ENCODE measurements at regions not wholly inside any gene's neighbourhood (a gene's known extent, or its start where the extent isn't known, plus 50 kb on each side); places are given as distances from the start of the nearest gene placed in this dataset.
"Not testable (repeated sequence)": the region's sequence is repeated elsewhere in the genome, so short reads cannot be mapped to it uniquely, and the experiment has no call there.

- no peak for DNase-seq (ENCODE audit: low read depth in 1 of 2, low spot score in 1 of 2)
Measured at GRCh38 chr10:113487154-113487553, 65.7 kb upstream of the HABP2 start.

DNA sequence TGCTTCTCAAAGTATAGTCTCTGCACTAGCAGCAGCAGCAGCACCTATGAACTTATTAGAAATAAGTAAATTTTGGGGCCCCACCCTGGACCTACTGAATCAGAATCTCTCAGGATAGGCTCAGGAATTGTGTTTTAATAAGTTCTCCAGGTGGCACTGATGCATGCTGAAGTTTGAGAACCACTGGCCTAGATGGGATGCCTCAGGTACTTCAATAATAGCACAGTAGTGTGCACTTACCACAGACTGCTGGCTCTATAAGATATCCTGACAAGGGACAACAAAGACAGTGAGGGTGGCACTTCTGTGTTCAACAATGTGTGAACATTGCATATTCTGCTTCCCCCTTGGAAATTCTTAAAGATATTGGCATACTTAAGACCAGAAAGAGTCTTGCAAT lies 64.7 kb upstream of the HABP2 start:
- DNase-seq (ENCODE audit: low read depth in 1 of 2, low spot score in 1 of 2): no peak

DNA sequence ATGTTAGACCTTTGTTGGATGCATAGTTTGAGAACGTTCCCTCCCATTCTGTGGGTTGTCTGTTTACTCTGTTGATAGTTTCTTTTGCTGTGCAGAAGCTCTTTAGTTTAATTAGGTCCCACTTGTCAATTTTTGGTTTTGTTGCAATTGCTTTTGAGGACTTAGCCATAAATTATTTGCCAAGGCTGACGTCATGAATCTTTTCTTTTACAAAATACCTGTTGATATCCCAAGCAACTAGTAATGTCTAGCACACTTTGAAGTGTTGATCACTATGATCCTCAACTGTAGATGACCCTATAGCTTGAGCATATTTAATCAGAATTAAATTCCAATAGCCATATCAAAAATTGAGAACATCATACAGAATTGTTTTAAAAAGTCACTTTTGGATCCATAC lies 63.3 kb upstream of the HABP2 start:
- DNase-seq (ENCODE audit: low read depth in 1 of 2, low spot score in 1 of 2): not testable (repeated sequence)

DNA sequence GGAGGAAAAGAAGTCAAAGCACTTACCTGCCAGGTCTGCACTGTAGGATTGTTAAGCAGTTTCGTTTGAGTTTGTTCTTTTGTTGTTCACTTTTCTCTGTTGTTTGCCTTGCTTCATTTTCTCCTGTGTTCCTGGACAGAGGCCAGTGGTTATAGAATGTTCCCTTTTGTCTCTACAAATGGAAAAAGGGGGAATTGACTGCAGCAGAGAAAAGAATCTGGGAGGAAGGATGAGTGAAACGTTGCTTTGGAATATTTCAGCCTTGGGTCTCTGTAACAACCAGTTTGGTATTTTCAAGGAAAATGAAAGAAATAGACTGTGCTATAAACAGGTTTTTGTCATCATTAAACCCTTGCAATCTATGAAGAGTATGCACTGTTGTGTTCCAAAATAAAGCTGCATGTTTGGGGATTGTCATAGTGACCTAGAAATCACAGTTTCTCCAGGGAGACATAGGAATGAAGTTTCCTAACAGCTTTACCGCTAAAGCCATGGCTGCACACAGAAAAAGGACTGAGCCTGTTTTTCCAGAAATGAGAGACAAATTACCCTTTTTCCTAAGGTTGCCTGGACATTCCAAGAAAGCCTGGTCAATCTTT lies 60.8 kb upstream of the HABP2 start:
- no peak for DNase-seq (ENCODE audit: low read depth in 1 of 2, low spot score in 1 of 2)

GRCh38 chr10:113493195-113493594 lies 59.7 kb upstream of the HABP2 start:
- no peak for DNase-seq (ENCODE audit: low read depth in 1 of 2, low spot score in 1 of 2)

DNA sequence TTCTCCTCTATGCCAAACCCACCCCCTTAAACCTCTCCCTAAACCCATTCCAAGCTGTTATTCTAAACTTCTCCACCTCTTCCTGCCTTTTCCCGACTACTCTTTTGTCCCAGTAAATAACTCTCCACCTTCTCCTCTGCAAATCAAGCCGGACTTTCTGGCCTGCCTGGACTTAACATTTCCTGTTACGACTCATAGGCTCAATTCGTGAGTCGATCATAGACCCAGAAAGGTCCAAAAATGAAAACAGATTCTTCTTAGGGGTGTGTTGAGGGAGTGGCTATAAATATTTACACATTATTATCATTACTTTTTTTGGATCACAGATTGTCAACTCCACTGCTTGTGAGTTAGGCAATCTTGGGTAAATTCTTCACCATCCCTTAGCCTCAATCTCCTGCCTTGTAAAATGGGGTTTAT lies 59.0 kb upstream of the HABP2 start:
- DNase-seq (ENCODE audit: low read depth in 1 of 2, low spot score in 1 of 2): no peak

DNA sequence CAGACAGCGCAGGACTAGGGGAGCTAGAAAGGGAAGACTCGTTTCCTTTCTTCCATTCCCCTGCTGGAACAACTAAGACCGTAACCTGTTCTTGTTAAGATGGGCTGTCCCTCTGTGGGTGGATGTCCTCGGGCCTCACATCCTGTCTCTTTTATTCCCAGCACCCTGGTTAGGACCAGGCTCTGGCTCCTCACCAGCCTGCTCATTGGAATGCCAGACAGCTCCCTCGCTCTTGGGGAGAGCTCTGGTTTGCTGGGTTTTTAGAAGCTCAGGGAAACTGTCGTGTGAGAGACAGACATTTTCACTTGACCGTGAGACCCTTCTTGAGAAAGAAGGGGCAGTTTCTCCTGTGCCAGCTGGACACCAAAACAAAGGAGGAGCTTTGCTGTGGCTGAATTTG lies 58.1 kb upstream of the HABP2 start:
- no peak for DNase-seq (ENCODE audit: low read depth in 1 of 2, low spot score in 1 of 2)

GRCh38 chr10:113495553-113495952 lies 57.3 kb upstream of the HABP2 start:
- DNase-seq (ENCODE audit: low read depth in 1 of 2, low spot score in 1 of 2): no peak

GRCh38 chr10:113496111-113497109 lies 56.4 kb upstream of the HABP2 start:
- no peak for DNase-seq (ENCODE audit: low read depth in 1 of 2, low spot score in 1 of 2)

DNA sequence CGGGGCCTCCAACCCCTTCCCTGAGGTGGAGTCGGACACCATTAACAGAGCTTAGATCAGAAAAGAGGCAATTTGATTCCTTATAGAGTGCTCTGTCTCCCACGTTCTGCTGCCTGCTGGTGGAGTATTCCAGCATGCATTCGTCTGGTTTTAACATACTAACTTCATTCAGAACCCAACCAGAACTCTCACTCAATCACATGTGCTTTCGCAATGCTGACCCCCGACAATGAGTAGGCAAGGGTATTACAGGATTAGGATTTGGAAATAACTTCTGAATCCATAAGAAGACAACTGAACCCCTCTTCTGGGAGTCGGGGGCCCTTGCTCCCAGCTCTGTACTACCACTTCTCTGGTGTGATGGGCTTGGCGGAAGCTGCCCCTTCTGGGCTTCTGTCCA lies 55.7 kb upstream of the HABP2 start:
- DNase-seq (ENCODE audit: low read depth in 1 of 2, low spot score in 1 of 2): no peak

DNA sequence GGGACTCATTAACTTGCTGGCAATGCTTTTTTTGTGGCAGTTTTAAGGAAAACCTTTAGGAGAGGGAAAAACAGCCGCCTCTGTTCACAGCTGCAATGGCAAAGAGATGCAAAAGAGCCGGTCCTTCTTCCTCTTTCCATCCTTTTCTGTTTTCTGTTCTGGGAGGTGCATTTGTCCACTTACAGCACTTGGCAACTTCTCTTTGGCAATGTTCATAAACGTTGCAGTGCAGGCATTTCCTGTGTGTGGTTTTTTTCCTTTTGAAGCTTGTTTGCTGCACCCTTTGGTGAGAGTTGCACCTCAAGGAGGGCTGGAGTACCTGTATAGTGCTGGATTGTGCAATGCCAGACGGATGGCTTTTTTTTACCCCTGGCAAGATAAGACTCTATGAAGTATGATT lies 53.9 kb upstream of the HABP2 start:
- no peak for DNase-seq (ENCODE audit: low read depth in 1 of 2, low spot score in 1 of 2)

GRCh38 chr10:113499806-113500205 lies 53.0 kb upstream of the HABP2 start:
- DNase-seq (ENCODE audit: low read depth in 1 of 2, low spot score in 1 of 2): no peak

DNA sequence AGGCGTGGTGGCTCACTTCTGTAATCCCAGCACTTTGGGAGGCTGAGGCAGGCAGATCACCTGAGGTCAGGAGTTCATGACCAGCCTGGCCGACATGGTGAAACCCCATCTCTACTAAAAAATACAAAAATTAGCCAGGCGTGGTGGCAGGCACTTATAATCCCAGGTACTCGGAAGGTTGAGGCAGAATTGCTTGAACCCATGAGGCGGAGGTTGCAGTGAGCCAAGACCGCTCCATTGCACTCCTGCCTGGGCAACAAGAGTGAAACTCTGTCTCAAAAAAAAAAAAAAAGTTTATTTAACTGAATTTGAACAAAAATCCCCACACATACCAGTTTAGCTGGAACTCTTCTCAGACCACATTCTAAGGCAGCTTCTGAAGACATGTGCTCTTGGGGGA lies 51.8 kb upstream of the HABP2 start:
- DNase-seq (ENCODE audit: low read depth in 1 of 2, low spot score in 1 of 2): not testable (repeated sequence)

Data from stimulated activated CD4-positive, alpha-beta T cell treated with anti-CD3 and anti-CD28 coated beads, Interleukin-15, amount 100 ng/mL, for 1 hour (primary cell).